ENCODE measurements at regions not wholly inside any gene's neighbourhood (a gene's known extent, or its start where the extent isn't known, plus 50 kb on each side); places are given as distances from the start of the nearest gene placed in this dataset.

GRCh38 chr1:227465256-227465655 is 98.1 kb upstream of the ZNF678 start:
- no peak overlapping the region for H3K27ac ChIP-seq
- H3K27me3 ChIP-seq = no peaks in the 10 kb centered on the region
- 70 to 86% (median 80%) methylated on average over 4 to 7 of the region's 7 CpGs for WGBS, 4 donors
- no peaks in the 10 kb centered on the region for H3K9me3 ChIP-seq (replicated peaks in 1 of 3)
- TF ChIP-seq POLR2A (IDR thresholded peaks at IDR 0.05) = no peak
- TF ChIP-seq CTCF (IDR thresholded peaks at IDR 0.05) = no peak
- H3K4me1 ChIP-seq (replicated peaks in 1 of 2) = no peaks in the 10 kb centered on the region
- intact Hi-C loops (cut with DNase I) = no loop called here
- H3K4me3 ChIP-seq = no peak overlapping the region
- DNase-seq = no peak
- H3K36me3 ChIP-seq (replicated peaks in 1 of 2) = no peaks in the 10 kb centered on the region

- Histone ChIP-seq H3K36me3 (replicated peaks in 1 of 2) (no peaks in the 10 kb centered on the region), H3K27ac (no peak overlapping the region), H3K27me3 (no peaks in the 10 kb centered on the region), H3K9me3 (replicated peaks in 1 of 3) (no peaks in the 10 kb centered on the region), H3K4me1 (replicated peaks in 1 of 2) (no peaks in the 10 kb centered on the region), H3K4me3 (no peak overlapping the region)
- intact Hi-C loops (cut with DNase I) = no loop called here
- DNase-seq = no peak
- TF ChIP-seq CTCF (IDR thresholded peaks at IDR 0.05) (no peak), POLR2A (IDR thresholded peaks at IDR 0.05) (no peak)
- WGBS, 4 donors = 0 to 96% (median 66%) methylated on average over 1 of the region's 1 CpG
These were observed 103.4 kb upstream of the ZNF678 start for GRCh38 chr1:227459977-227460376.

- Histone ChIP-seq H3K36me3 (replicated peaks in 1 of 2) (no peaks in the 10 kb centered on the region), H3K27me3 (no peaks in the 10 kb centered on the region), H3K9me3 (replicated peaks in 1 of 3) (no peaks in the 10 kb centered on the region), H3K4me3 (no peak overlapping the region), H3K27ac (no peak overlapping the region), H3K4me1 (replicated peaks in 1 of 2) (no peaks in the 10 kb centered on the region)
- no peak for DNase-seq
- intact Hi-C loops (cut with DNase I) = no loop called here
- TF ChIP-seq CTCF (IDR thresholded peaks at IDR 0.05) (no peak), POLR2A (IDR thresholded peaks at IDR 0.05) (no peak)
These were observed 104.0 kb upstream of the ZNF678 start for GRCh38 chr1:227459326-227459841.

GRCh38 chr1:227454686-227455085 is 108.7 kb upstream of the ZNF678 start:
- no peaks in the 10 kb centered on the region for H3K9me3 ChIP-seq (replicated peaks in 1 of 3)
- no peaks in the 10 kb centered on the region for H3K27me3 ChIP-seq
- no peak overlapping the region for H3K4me3 ChIP-seq
- intact Hi-C loops (cut with DNase I) = no loop called here
- H3K4me1 ChIP-seq (replicated peaks in 1 of 2) = no peaks in the 10 kb centered on the region
- peak in 1 of 7 donors; percentile 29 for DNase-seq
- H3K27ac ChIP-seq = no peak overlapping the region
- TF ChIP-seq CTCF (IDR thresholded peaks at IDR 0.05) (no peak), POLR2A (IDR thresholded peaks at IDR 0.05) (no peak)
- WGBS, 4 donors = 57 to 67% (median 62%) methylated on average over 4 of the region's 4 CpGs
- H3K36me3 ChIP-seq (replicated peaks in 1 of 2) = no peaks in the 10 kb centered on the region
